ENCODE measurements at regions not wholly inside any gene's neighbourhood (a gene's known extent, or its start where the extent isn't known, plus 50 kb on each side); places are given as distances from the start of the nearest gene placed in this dataset.
A peak's percentile ranks its signal among the peaks of the same experiment; 100 is the strongest.
"Not testable (repeated sequence)": the region's sequence is repeated elsewhere in the genome, so short reads cannot be mapped to it uniquely, and the experiment has no call there.

- no peak for DNase-seq
These were observed 172.6 kb upstream of the ACTBL2 start for GRCh38 chr5:57655228-57655627.

DNA sequence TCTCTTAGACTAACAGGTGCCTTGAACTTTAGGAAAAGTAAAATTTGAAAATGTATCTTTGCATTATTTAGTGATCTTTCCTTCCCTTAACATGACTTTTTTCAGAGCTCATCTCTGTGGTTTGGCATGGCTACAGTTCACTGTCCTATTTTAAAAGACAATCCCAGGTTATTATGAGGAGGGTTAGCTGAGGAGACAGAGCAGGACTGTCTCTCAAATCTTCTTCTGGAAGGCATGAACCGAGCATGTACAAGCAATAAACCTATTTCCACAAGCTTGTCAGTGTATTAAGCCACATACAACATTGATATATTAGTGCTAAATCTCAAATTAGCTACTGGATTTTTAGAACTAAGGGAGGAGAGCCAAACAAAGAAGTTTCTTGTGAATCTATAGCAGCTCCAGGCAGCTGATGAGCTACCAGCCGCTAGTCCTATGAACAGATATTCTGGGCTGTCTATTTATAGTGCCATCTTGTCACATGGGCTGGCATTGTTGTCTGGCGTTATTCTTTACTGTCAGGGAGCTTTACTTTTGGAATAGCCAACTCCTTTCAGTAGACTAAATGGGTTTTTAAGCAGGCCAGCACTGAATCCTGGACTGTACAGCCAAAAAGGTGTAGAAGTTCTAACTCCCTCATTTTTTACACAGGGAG is 171.2 kb upstream of the ACTBL2 start:
- no peak for DNase-seq

DNA sequence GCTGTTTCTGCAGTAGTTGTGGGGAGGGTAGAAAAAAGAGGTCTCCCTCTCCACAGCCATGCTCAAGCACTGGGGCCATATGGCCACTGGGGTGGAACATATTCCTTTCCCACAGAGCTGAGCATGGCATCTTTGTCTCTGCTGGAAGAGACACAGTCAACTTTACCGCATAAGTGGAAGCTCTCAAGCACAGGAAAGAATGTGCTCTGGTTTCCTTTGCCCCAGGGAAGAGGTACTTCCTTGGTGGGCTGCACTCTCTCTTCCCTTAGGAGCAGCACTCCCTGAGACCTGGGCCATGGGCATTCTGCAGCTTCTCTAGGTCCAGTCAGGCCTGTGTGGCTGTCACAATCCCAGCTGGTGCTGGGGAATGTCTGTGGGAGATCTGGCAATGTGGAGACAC is 168.5 kb upstream of the ACTBL2 start:
- no peak for DNase-seq

- DNase-seq, result peak; percentile 36 to 46
These were observed 167.9 kb upstream of the ACTBL2 start for GRCh38 chr5:57650360-57651069.

- DNase-seq, result no peak
These were observed 160.1 kb upstream of the ACTBL2 start for GRCh38 chr5:57642698-57643097.

- DNase-seq, result no peak
These were observed 159.5 kb upstream of the ACTBL2 start for GRCh38 chr5:57642066-57642465.

- DNase-seq, result no peak
These were observed 152.7 kb upstream of the ACTBL2 start for GRCh38 chr5:57635146-57635777.

DNA sequence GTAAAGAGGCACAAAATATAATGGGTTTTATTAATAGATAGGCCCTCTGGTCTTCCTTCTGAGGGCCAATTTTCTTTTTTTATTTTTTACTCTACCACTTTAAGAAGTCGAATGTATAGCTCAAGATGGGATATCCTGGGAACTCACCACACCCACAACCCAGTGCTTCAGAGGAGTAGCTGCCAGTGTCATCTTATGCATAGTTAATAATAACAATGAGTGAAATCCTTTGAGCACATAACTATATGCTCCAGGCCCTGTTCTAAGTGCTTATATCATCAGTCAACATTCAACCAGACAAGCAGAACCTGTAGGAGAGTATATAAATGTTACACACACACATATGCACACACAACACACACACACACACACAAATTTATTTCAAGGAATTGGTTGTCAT is 150.3 kb upstream of the ACTBL2 start:
- DNase-seq, result no peak

DNA sequence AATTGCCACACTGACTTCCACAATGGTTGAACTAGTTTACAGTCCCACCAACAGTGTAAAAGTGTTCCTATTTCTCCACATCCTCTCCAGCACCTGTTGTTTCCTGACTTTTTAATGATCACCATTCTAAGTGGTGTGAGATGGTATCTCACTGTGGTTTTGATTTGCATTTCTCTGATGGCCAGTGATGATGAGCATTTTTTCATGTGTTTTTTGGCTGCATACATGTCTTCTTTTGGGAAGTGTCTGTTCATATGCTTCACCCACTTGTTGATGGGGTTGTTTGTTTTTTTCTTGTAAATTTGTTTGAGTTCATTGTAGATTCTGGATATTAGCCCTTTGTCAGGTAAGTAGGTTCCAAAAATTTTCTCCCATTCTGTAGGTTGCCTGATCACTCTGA is 148.5 kb upstream of the ACTBL2 start:
- DNase-seq, result not testable (repeated sequence)

DNA sequence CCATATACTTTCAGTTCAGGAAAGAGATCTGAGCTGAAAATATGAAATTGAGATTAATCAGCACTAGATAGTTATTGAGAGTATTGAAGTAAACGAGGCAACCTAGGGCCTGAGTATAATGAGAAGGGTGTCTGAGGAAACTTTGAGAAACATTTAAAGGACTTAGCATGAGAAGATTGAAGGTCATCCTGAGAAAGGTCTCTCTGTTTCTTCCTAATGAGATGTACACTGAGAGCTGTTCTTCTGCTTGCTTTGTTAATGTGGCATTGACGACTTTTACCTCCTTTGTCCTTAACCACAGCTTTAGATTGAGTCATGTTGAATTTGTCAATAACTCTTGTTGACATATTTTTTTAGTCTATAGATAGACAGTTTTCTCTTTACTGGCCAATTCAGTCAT is 145.1 kb upstream of the ACTBL2 start:
- DNase-seq, result no peak

DNA sequence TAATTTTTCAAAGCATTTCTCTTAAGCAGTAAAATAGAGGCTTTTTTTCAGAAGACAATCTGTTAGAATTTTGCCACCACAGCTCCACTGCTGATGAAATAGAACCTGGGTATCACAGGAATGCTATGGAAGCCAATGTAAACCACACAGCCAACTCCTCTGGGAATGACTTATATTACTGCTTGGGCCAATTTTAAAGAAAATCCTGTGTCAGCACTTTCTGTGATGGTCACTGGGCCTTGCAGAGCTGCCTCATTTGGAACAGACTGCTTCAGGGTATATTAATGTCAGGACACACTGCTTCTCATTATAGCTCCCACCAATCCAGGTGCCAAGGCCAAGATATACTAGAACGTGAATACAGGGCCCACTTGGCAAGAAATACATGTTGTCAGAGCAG is 144.1 kb upstream of the ACTBL2 start:
- no peak for DNase-seq

DNA sequence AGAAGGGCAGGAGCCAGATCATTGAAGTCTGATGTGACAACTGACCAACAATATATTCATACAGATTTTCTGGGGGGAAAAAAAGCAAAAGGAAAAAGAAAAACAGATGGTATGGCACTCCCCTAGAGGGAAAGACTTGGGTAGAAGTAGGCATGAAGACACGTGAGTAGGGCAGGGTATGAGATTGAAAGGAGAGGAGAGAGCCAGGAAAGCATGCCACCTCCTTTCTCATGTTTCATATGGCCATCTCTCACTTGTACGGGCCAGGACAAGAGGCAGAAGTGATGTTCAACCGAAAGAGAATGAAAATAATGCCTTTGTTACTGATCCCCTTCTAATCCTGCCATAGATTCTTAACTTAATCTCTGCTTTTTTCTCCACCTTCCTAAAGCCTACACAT is 139.0 kb upstream of the ACTBL2 start:
- DNase-seq, result no peak

GRCh38 chr5:57618767-57619381 is 136.3 kb upstream of the ACTBL2 start:
- no peak for DNase-seq

- no peak for DNase-seq
These were observed 131.1 kb upstream of the ACTBL2 start for GRCh38 chr5:57613741-57614140.

GRCh38 chr5:57611177-57611576 is 128.6 kb upstream of the ACTBL2 start:
- DNase-seq, result no peak

- no peak for DNase-seq
These were observed 125.9 kb upstream of the ACTBL2 start for GRCh38 chr5:57608542-57608941.

- DNase-seq, result no peak
These were observed 119.4 kb upstream of the ACTBL2 start for GRCh38 chr5:57601996-57602395.

DNA sequence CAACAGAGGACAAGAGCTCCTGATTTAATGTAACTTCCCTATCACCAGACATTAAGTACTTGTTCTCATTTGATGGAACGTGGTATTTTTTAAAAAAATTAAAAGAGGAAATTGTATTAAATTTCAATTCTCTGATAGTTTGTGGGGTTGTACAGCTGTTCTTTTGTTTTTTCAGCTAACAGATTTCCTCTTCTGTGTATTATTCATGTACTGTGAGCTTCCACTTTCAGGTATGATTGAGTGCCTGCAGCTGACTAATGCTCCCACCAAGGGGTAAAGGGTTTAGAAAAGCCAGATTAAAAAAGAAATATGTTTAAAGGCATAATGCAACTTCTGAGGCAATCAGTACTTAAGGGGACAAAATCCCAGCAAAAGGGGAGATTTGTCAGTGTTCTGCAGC is 117.7 kb upstream of the ACTBL2 start:
- no peak for DNase-seq

GRCh38 chr5:57598756-57599155 is 116.1 kb upstream of the ACTBL2 start:
- DNase-seq, result no peak

- DNase-seq, result no peak
These were observed 115.5 kb upstream of the ACTBL2 start for GRCh38 chr5:57598097-57598496.

- no peak for DNase-seq
These were observed 112.9 kb upstream of the ACTBL2 start for GRCh38 chr5:57595523-57595991.

DNA sequence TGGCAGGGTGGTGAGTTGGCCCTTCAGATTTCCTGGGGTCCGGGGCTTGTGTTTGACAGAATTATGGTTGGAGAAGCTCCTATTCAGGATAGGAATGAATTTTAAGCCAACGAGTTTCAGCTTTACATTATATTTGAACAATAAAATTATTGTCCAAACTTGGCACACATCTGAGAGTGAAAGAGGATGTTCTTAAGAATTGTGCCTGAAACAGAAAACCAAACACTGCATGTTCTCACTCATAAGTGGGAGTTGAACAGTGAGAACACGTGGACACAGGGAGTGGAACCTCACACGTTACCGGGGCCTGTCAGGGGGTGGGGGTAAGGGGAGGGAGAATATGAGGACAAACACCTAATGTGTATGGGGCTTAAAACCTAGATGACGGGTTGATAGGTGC is 111.8 kb upstream of the ACTBL2 start:
- no peak for DNase-seq

DNA sequence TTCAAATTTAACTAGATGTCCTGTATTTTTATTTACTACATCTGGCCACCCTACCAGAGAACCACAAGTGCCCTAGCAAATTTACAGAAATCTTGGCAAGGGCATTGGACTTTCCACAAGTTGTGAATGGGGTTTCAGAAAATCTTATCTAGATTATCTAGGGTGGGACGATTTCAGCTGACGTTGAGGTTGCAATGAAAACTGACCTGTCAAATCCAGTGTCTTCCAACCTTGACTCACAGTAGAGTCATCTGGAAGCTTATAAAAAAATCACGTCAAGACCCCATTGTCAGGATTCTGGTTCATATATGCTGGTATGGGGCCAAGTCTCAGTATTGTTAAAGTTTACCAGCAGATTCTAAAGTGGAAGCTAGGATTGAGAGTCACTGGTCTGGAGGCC is 109.6 kb upstream of the ACTBL2 start:
- no peak for DNase-seq

DNA sequence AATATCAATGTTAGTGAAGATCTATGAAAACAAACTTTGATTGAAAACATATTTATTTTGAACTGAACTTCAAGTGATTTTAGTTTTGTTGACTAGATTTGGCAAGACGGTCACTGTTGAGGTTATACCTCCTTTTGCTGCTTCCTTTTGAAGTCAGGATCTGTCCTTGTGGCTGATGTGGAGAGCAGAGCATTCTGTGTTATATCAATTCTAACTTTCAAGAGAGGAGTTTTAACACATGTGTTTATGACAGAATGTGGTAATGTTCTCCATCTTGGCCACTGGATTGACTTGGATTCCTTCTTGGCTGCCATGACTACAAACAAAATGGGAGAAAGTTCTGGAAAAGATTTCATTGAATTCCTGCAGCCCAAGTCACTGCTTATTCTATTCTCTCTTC is 104.0 kb upstream of the ACTBL2 start:
- no peak for DNase-seq
